Ovary (tissue), 3 donors: ENCODE measurements at regions not wholly inside any gene's neighbourhood (a gene's known extent, or its start where the extent isn't known, plus 50 kb on each side); places are given as distances from the start of the nearest gene placed in this dataset.

ENCODE experiments used
- POLR2A ChIP-seq: fragments of 450-650 bp; IDR thresholded peaks from one replicate; pipeline ENCODE4 v1.6.1; 2017; ENCODE audit warnings: antibody characterized with exemption, mild to moderate bottlenecking, moderate library complexity
- TF ChIP-seq, protein P1 (sequence below), 3 donors: fragments of 450-650 bp in 2 of 3; fragments of 200-600 bp in 1 of 3; IDR thresholded peaks; one replicate each; pipeline versions ENCODE4 v1.5.1 to v1.8.0; 2016 to 2022; ENCODE audit warnings: antibody characterized with exemption in 3 of 3, mild to moderate bottlenecking in 1 of 3
- donor health status: DM: no; HTN: no; CAD: no.

DNA sequence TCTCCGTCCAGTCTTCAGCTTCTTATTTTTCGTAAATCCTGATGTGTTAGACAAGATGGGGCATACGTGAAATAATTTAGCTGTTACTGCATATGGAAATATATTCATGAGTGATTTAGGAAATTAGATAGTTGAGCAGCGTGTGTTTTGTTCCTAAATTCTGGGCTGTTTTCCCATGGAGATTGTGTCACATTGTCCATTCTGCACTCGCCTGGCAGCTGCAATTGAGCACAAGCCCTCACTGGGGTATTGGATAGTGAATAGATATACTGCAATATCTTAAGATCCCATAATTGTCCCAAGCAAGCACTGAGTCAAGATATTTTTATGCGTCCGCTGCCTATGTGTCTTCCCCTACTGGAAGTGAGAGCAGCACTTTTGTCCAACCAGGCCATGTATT is 1027.1 kb upstream of the WWC1 start:
- TF ChIP-seq, protein P1, sequence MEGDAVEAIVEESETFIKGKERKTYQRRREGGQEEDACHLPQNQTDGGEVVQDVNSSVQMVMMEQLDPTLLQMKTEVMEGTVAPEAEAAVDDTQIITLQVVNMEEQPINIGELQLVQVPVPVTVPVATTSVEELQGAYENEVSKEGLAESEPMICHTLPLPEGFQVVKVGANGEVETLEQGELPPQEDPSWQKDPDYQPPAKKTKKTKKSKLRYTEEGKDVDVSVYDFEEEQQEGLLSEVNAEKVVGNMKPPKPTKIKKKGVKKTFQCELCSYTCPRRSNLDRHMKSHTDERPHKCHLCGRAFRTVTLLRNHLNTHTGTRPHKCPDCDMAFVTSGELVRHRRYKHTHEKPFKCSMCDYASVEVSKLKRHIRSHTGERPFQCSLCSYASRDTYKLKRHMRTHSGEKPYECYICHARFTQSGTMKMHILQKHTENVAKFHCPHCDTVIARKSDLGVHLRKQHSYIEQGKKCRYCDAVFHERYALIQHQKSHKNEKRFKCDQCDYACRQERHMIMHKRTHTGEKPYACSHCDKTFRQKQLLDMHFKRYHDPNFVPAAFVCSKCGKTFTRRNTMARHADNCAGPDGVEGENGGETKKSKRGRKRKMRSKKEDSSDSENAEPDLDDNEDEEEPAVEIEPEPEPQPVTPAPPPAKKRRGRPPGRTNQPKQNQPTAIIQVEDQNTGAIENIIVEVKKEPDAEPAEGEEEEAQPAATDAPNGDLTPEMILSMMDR (IDR thresholded peaks at IDR 0.05), result no peak
- TF ChIP-seq POLR2A, result no peak
